Fibroblast of lung (primary cell): ENCODE measurements at regions not wholly inside any gene's neighbourhood (a gene's known extent, or its start where the extent isn't known, plus 50 kb on each side); places are given as distances from the start of the nearest gene placed in this dataset.

Source experiments
- DNase-seq, 2 donors: peaks; one replicate each; pipeline versions ENCODE4 v3.0.0 to v3.0.0-alpha.2; 2010; ENCODE audit warnings: low read depth in 2 of 2
- H2AFZ ChIP-seq: 2 replicates; pipeline ENCODE4 v1.5.1; 2012; ENCODE audit warnings: low read length, control low read depth, inconsistent platforms
- H3K27ac ChIP-seq: 2 replicates; pipeline ENCODE4 v1.5.1; 2011; ENCODE audit warnings: low read length, control low read depth; ENCODE audit not compliant: insufficient read depth
- H3K27me3 ChIP-seq: 2 replicates; pipeline ENCODE4 v1.5.1; 2011; ENCODE audit warnings: mild to moderate bottlenecking, low read length; ENCODE audit not compliant: control insufficient read depth, insufficient read depth
- H3K36me3 ChIP-seq: 2 replicates; pipeline ENCODE4 v1.5.1; 2011; ENCODE audit warnings: low read length; ENCODE audit not compliant: control insufficient read depth, insufficient read depth
- H3K4me1 ChIP-seq: 2 replicates; pipeline ENCODE4 v1.5.1; 2011; ENCODE audit warnings: low read length; ENCODE audit not compliant: control insufficient read depth, insufficient read depth; ENCODE audit errors: extremely low read depth
- H3K4me2 ChIP-seq: 2 replicates; pipeline ENCODE4 v1.5.1; 2011; ENCODE audit warnings: low read length, control low read depth; ENCODE audit not compliant: insufficient read depth; ENCODE audit errors: extremely low read depth
- H3K4me3 ChIP-seq, 4 experiments: fragments of 200-600 bp in 1 of 4; sonication (generic) in 1 of 4; replicated peaks in 1 of 4; 2 replicates each; pipeline ENCODE4 v1.5.1; 2011 to 2016; ENCODE audit warnings: low read length in 4 of 4, low read depth in 3 of 4, mild to moderate bottlenecking in 3 of 4, control low read depth in 2 of 4, inconsistent platforms in 1 of 4, mixed read lengths in 1 of 4; ENCODE audit not compliant: insufficient read depth in 1 of 4; ENCODE audit errors: control extremely low read depth in 1 of 4
- H3K79me2 ChIP-seq: 2 replicates; pipeline ENCODE4 v1.5.1; 2012; ENCODE audit warnings: mild to moderate bottlenecking, low read length, inconsistent platforms; ENCODE audit not compliant: control insufficient read depth, insufficient read depth
- H3K9ac ChIP-seq: 2 replicates; pipeline ENCODE4 v1.5.1; 2011; ENCODE audit warnings: mild to moderate bottlenecking, low read length, control low read depth; ENCODE audit not compliant: insufficient read depth
- H3K9me3 ChIP-seq: 2 replicates; pipeline ENCODE4 v1.5.1; 2012; ENCODE audit warnings: low read depth, low read length; ENCODE audit not compliant: control insufficient read depth, insufficient read depth
- H4K20me1 ChIP-seq: 2 replicates; pipeline ENCODE4 v1.5.1; 2011; ENCODE audit warnings: low read length; ENCODE audit not compliant: control insufficient read depth, insufficient read depth; ENCODE audit errors: extremely low read depth
- EZH2 ChIP-seq: IDR thresholded peaks from 2 replicates; pipeline ENCODE4 v1.5.1; 2012; ENCODE audit warnings: low read length, control low read depth, mild to moderate bottlenecking; ENCODE audit errors: missing control alignments
- TF ChIP-seq, protein P1 (sequence below), 2 donors: IDR thresholded peaks in 1 of 2; conservative IDR thresholded peaks in 1 of 2; 1 replicate in 1 of 2; 2 replicates in 1 of 2; pipeline ENCODE4 v1.5.1; 2011 to 2012; ENCODE audit warnings: low read length in 2 of 2, control low read depth in 1 of 2, inconsistent platforms in 1 of 2, low read depth in 1 of 2, mild to moderate bottlenecking in 1 of 2

- Histone ChIP-seq H3K4me3 (no peak overlapping the region), H3K9ac (no peak overlapping the region), H3K79me2 (no peaks in the 10 kb centered on the region), H3K36me3 (no peaks in the 10 kb centered on the region), H2AFZ (no peak overlapping the region), H3K4me1 (no peaks in the 10 kb centered on the region), H3K27me3 (no peaks in the 10 kb centered on the region), H4K20me1 (no peaks in the 10 kb centered on the region), H3K9me3 (no peaks in the 10 kb centered on the region), H3K27ac (no peak overlapping the region), H3K4me2 (no peak overlapping the region)
- no peak for DNase-seq
- TF ChIP-seq EZH2 = no peak
- TF ChIP-seq, protein P1, sequence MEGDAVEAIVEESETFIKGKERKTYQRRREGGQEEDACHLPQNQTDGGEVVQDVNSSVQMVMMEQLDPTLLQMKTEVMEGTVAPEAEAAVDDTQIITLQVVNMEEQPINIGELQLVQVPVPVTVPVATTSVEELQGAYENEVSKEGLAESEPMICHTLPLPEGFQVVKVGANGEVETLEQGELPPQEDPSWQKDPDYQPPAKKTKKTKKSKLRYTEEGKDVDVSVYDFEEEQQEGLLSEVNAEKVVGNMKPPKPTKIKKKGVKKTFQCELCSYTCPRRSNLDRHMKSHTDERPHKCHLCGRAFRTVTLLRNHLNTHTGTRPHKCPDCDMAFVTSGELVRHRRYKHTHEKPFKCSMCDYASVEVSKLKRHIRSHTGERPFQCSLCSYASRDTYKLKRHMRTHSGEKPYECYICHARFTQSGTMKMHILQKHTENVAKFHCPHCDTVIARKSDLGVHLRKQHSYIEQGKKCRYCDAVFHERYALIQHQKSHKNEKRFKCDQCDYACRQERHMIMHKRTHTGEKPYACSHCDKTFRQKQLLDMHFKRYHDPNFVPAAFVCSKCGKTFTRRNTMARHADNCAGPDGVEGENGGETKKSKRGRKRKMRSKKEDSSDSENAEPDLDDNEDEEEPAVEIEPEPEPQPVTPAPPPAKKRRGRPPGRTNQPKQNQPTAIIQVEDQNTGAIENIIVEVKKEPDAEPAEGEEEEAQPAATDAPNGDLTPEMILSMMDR (conservative IDR thresholded peaks at IDR 0.05 in 1 of 2, IDR thresholded peaks at IDR 0.05 in 1 of 2; ENCODE audit: low read depth in 1 of 2, low read length in 2 of 2) = no peak
These were observed 446.3 kb upstream of the MAF start for GRCh38 chr16:80046848-80047247.

GRCh38 chr16:80046261-80046660, 445.7 kb upstream of the MAF start:
- no peak for DNase-seq
- TF ChIP-seq EZH2 = no peak
- TF ChIP-seq, protein P1 (conservative IDR thresholded peaks at IDR 0.05 in 1 of 2, IDR thresholded peaks at IDR 0.05 in 1 of 2; ENCODE audit: low read depth in 1 of 2, low read length in 2 of 2) = no peak
- Histone ChIP-seq H3K36me3 (no peaks in the 10 kb centered on the region), H3K4me3 (no peak overlapping the region), H2AFZ (no peak overlapping the region), H3K4me2 (no peak overlapping the region), H3K27ac (no peak overlapping the region), H4K20me1 (no peaks in the 10 kb centered on the region), H3K79me2 (no peaks in the 10 kb centered on the region), H3K9me3 (no peaks in the 10 kb centered on the region), H3K4me1 (no peaks in the 10 kb centered on the region), H3K27me3 (no peaks in the 10 kb centered on the region), H3K9ac (no peak overlapping the region)

GRCh38 chr16:80045861-80046260, 445.3 kb upstream of the MAF start:
- no peaks in the 10 kb centered on the region for H3K4me1 ChIP-seq
- H3K9ac ChIP-seq = no peak overlapping the region
- no peaks in the 10 kb centered on the region for H3K79me2 ChIP-seq
- H3K27ac ChIP-seq = no peak overlapping the region
- no peaks in the 10 kb centered on the region for H3K27me3 ChIP-seq
- no peaks in the 10 kb centered on the region for H4K20me1 ChIP-seq
- no peak for TF ChIP-seq EZH2
- TF ChIP-seq, protein P1 (conservative IDR thresholded peaks at IDR 0.05 in 1 of 2, IDR thresholded peaks at IDR 0.05 in 1 of 2; ENCODE audit: low read depth in 1 of 2, low read length in 2 of 2) = no peak
- no peak overlapping the region for H2AFZ ChIP-seq
- H3K4me2 ChIP-seq = no peak overlapping the region
- no peaks in the 10 kb centered on the region for H3K36me3 ChIP-seq
- DNase-seq = no peak
- no peak overlapping the region for H3K4me3 ChIP-seq
- no peaks in the 10 kb centered on the region for H3K9me3 ChIP-seq
